ENCODE measurements at regions not wholly inside any gene's neighbourhood (a gene's known extent, or its start where the extent isn't known, plus 50 kb on each side); places are given as distances from the start of the nearest gene placed in this dataset.

GRCh38 chr6:91483415-91484105, 896.7 kb upstream of the MAP3K7 start:
- DNase-seq: no peak

- DNase-seq: no peak
Observed at GRCh38 chr6:91482498-91482897, 895.6 kb upstream of the MAP3K7 start.

- no peak for DNase-seq
Observed at GRCh38 chr6:91480402-91480801, 893.5 kb upstream of the MAP3K7 start.

GRCh38 chr6:91477688-91478087, 890.8 kb upstream of the MAP3K7 start:
- DNase-seq: no peak

- DNase-seq: no peak
Observed at GRCh38 chr6:91476000-91476399, 889.1 kb upstream of the MAP3K7 start.

GRCh38 chr6:91465393-91465792, 878.5 kb upstream of the MAP3K7 start:
- no peak for DNase-seq

GRCh38 chr6:91464718-91465117, 877.8 kb upstream of the MAP3K7 start:
- DNase-seq: no peak

- no peak for DNase-seq
Observed at GRCh38 chr6:91464201-91464600, 877.3 kb upstream of the MAP3K7 start.

- no peak for DNase-seq
Observed at GRCh38 chr6:91462241-91462640, 875.4 kb upstream of the MAP3K7 start.

GRCh38 chr6:91453224-91453878, 866.5 kb upstream of the MAP3K7 start:
- DNase-seq: no peak

GRCh38 chr6:91449539-91449938, 862.7 kb upstream of the MAP3K7 start:
- DNase-seq: no peak

- DNase-seq: no peak
Observed at GRCh38 chr6:91447530-91448254, 860.8 kb upstream of the MAP3K7 start.

- DNase-seq: no peak
Observed at GRCh38 chr6:91447081-91447480, 860.2 kb upstream of the MAP3K7 start.

GRCh38 chr6:91443405-91443804, 856.5 kb upstream of the MAP3K7 start:
- no peak for DNase-seq

GRCh38 chr6:91442342-91442741, 855.5 kb upstream of the MAP3K7 start:
- no peak for DNase-seq

- DNase-seq: no peak
Observed at GRCh38 chr6:91438570-91438969, 851.7 kb upstream of the MAP3K7 start.

- no peak for DNase-seq
Observed at GRCh38 chr6:91437315-91437729, 850.5 kb upstream of the MAP3K7 start.

GRCh38 chr6:91436448-91436847, 849.6 kb upstream of the MAP3K7 start:
- DNase-seq: no peak

GRCh38 chr6:91435630-91436029, 848.8 kb upstream of the MAP3K7 start:
- no peak for DNase-seq

- DNase-seq: no peak
Observed at GRCh38 chr6:91434576-91434975, 847.7 kb upstream of the MAP3K7 start.

GRCh38 chr6:91433660-91434534, 847.0 kb upstream of the MAP3K7 start:
- no peak for DNase-seq

GRCh38 chr6:91428953-91429560, 842.2 kb upstream of the MAP3K7 start:
- no peak for DNase-seq

GRCh38 chr6:91428296-91428695, 841.4 kb upstream of the MAP3K7 start:
- no peak for DNase-seq
